ENCODE measurements at regions not wholly inside any gene's neighbourhood (a gene's known extent, or its start where the extent isn't known, plus 50 kb on each side); places are given as distances from the start of the nearest gene placed in this dataset.

GRCh38 chr4:26237916-26238315, 82.9 kb upstream of the RBPJ start:
- TF ChIP-seq CTCF (IDR thresholded peaks at IDR 0.05) (no peak), POLR2AphosphoS5 (IDR thresholded peaks at IDR 0.05; ENCODE audit: low read depth, low read length) (no peak), REST (IDR thresholded peaks at IDR 0.05; ENCODE audit: insufficient read depth in 1 of 2, low read depth in 2 of 2, low read length in 1 of 2) (no peak), TCF7L2 (IDR thresholded peaks at IDR 0.05; ENCODE audit: low read depth, low read length) (no peak), SIN3A (IDR thresholded peaks at IDR 0.05; ENCODE audit: borderline replicate concordance, insufficient read depth, low read depth, low read length) (no peak)

Data from Panc1 (cell line).